Astrocyte (in vitro differentiated cells and primary cell): ENCODE measurements at regions not wholly inside any gene's neighbourhood (a gene's known extent, or its start where the extent isn't known, plus 50 kb on each side); places are given as distances from the start of the nearest gene placed in this dataset.

Experiments
- CTCF ChIP-seq: IDR thresholded peaks from 2 replicates; pipeline ENCODE4 v1.5.1; 2011; ENCODE audit warnings: low read depth, mild to moderate bottlenecking, inconsistent platforms, low read length, moderate library complexity; ENCODE audit not compliant: insufficient read depth
- EZH2 ChIP-seq: IDR thresholded peaks from 2 replicates; pipeline ENCODE4 v1.6.1; 2012; ENCODE audit warnings: mild to moderate bottlenecking, low read length, inconsistent platforms; ENCODE audit not compliant: insufficient read depth

- TF ChIP-seq CTCF (no peak), EZH2 (no peak)
Observed at GRCh38 chr20:58111310-58112016, 117.0 kb downstream of the ANKRD60 start.
